ENCODE measurements at regions not wholly inside any gene's neighbourhood (a gene's known extent, or its start where the extent isn't known, plus 50 kb on each side); places are given as distances from the start of the nearest gene placed in this dataset.

GRCh38 chr2:104371087-104371781, 482.7 kb upstream of the POU3F3 start:
- TF ChIP-seq ESRRG (CRISPR knock-in tag; IDR thresholded peaks at IDR 0.05): no peak
- TF ChIP-seq, protein P1, sequence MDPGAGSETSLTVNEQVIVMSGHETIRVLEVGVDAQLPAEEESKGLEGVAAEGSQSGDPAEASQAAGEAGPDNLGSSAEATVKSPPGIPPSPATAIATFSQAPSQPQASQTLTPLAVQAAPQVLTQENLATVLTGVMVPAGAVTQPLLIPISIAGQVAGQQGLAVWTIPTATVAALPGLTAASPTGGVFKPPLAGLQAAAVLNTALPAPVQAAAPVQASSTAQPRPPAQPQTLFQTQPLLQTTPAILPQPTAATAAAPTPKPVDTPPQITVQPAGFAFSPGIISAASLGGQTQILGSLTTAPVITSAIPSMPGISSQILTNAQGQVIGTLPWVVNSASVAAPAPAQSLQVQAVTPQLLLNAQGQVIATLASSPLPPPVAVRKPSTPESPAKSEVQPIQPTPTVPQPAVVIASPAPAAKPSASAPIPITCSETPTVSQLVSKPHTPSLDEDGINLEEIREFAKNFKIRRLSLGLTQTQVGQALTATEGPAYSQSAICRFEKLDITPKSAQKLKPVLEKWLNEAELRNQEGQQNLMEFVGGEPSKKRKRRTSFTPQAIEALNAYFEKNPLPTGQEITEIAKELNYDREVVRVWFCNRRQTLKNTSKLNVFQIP (CRISPR knock-in tag; IDR thresholded peaks at IDR 0.05; ENCODE audit: borderline replicate concordance, low read depth): no peak
- ATAC-seq: no peak

DNA sequence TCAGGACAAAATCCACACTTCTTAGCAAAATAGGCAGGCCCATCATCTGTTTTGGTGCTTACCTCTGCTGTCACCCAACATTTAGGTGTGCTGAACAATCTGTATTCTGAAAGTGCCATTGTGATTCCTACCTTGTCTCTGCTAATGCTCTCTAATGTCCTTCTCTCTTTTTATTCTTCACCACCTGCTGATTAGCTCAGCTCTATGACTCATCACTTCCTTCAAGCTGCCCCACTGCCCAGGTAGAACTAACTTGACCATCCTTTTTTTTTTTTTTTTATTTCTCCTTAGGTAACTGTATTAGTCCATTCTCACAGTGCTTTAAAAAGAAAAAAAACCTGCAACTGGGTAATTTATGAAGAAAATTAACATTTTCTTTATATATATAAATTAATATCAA, 478.7 kb upstream of the POU3F3 start:
- ATAC-seq: no peak
- TF ChIP-seq ARNTL (CRISPR knock-in tag; IDR thresholded peaks at IDR 0.05; ENCODE audit: borderline replicate concordance, low read depth): no peak
- no peak for TF ChIP-seq ISL1 (CRISPR knock-in tag; IDR thresholded peaks at IDR 0.05)
- TF ChIP-seq CSDC2 (CRISPR knock-in tag; IDR thresholded peaks at IDR 0.05): no peak
- no peak for TF ChIP-seq PATZ1 (CRISPR knock-in tag; IDR thresholded peaks at IDR 0.05; ENCODE audit: borderline replicate concordance)
- no peak for TF ChIP-seq ZNF70 (CRISPR knock-in tag; IDR thresholded peaks at IDR 0.05)
- TF ChIP-seq, protein P2, sequence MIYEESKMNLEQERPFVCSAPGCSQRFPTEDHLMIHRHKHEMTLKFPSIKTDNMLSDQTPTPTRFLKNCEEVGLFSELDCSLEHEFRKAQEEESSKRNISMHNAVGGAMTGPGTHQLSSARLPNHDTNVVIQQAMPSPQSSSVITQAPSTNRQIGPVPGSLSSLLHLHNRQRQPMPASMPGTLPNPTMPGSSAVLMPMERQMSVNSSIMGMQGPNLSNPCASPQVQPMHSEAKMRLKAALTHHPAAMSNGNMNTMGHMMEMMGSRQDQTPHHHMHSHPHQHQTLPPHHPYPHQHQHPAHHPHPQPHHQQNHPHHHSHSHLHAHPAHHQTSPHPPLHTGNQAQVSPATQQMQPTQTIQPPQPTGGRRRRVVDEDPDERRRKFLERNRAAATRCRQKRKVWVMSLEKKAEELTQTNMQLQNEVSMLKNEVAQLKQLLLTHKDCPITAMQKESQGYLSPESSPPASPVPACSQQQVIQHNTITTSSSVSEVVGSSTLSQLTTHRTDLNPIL (CRISPR knock-in tag; IDR thresholded peaks at IDR 0.05; ENCODE audit: low read depth): no peak

DNA sequence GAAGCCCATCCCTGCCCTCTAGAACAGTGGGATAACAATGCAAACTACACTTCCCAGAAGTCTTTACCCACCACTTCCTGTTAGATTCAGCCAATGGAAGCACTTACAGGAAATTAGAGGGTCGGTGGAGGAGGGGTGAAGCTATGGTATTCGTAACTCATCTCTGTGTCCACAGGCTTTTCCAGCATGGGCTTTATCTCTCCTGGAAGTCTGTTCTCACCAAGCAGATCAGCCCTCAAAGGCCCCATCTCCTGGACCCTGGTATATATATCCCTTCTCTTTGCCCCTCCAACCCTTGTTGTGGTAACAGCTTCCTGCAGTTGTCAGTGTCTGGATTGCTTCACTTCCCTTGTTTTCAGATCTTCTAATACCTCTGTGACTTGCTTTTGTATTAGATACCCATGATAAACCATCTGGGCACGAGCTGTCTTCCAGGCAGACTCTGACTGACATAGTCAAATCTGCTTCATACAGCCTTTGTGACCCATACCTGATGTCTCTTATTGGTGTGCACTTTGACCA, 475.0 kb upstream of the POU3F3 start:
- ATAC-seq: peak; percentile 30; the same call in 1 of the 3 replicates
- TF ChIP-seq ISL1 (CRISPR knock-in tag; IDR thresholded peaks at IDR 0.05): no peak
- no peak for TF ChIP-seq OSR1 (CRISPR knock-in tag; IDR thresholded peaks at IDR 0.05)

DNA sequence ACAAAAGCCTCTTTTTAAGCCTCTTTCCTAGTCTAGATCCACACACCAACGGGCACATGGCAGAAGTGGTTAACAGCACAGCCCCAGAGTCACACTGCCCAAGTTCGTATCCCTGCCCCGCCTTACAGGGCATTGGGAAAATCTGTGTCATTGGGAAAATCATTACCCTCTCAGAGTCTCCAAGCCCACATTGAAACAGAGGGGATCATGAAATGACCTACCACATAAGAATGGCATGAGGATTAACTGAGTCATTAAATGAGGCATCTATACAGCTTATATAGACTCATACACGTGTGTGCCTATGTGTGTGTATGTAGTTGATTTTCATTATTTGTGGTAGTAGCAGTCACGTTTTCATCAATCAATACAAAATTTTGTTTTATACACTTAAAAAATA, 469.0 kb upstream of the POU3F3 start:
- ATAC-seq: no peak
- no peak for TF ChIP-seq ISL1 (CRISPR knock-in tag; IDR thresholded peaks at IDR 0.05)
- TF ChIP-seq PPARA (CRISPR knock-in tag; IDR thresholded peaks at IDR 0.05; ENCODE audit: borderline replicate concordance): no peak
- no peak for TF ChIP-seq RARB (CRISPR knock-in tag; IDR thresholded peaks at IDR 0.05)
- TF ChIP-seq ARNTL (CRISPR knock-in tag; IDR thresholded peaks at IDR 0.05; ENCODE audit: borderline replicate concordance, low read depth): no peak
- no peak for TF ChIP-seq SNAI2 (CRISPR knock-in tag; IDR thresholded peaks at IDR 0.05)
- TF ChIP-seq, protein P3, sequence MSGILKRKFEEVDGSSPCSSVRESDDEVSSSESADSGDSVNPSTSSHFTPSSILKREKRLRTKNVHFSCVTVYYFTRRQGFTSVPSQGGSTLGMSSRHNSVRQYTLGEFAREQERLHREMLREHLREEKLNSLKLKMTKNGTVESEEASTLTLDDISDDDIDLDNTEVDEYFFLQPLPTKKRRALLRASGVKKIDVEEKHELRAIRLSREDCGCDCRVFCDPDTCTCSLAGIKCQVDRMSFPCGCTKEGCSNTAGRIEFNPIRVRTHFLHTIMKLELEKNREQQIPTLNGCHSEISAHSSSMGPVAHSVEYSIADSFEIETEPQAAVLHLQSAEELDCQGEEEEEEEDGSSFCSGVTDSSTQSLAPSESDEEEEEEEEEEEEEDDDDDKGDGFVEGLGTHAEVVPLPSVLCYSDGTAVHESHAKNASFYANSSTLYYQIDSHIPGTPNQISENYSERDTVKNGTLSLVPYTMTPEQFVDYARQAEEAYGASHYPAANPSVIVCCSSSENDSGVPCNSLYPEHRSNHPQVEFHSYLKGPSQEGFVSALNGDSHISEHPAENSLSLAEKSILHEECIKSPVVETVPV (CRISPR knock-in tag; IDR thresholded peaks at IDR 0.05): no peak
- TF ChIP-seq ZNF70 (CRISPR knock-in tag; IDR thresholded peaks at IDR 0.05): no peak
- no peak for TF ChIP-seq PATZ1 (CRISPR knock-in tag; IDR thresholded peaks at IDR 0.05; ENCODE audit: borderline replicate concordance)

DNA sequence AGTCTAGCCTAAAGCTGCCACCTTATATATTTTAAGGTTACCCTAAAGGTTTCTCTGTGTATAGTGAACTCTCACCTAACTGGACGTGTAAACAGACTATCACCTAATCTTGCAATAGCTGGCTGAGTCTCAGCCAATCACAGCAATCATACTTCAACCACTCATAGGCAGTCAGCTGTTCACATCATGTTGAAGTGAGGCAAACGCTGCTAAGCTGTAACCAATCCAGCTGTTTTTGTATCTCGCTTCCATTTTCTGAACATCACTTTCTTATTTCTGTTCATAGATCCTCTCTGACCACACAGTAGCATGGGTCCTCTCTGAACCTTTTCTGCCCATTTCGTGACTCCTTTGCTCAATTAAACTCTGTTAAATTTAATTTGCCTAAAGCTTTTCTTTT, 468.2 kb upstream of the POU3F3 start:
- ATAC-seq: no peak
- TF ChIP-seq ZFP3 (CRISPR knock-in tag; IDR thresholded peaks at IDR 0.05) (no peak), PATZ1 (CRISPR knock-in tag; IDR thresholded peaks at IDR 0.05; ENCODE audit: borderline replicate concordance) (no peak), ESRRG (CRISPR knock-in tag; IDR thresholded peaks at IDR 0.05) (no peak), ZNF8 (CRISPR knock-in tag; IDR thresholded peaks at IDR 0.05) (no peak), TOX (CRISPR knock-in tag; IDR thresholded peaks at IDR 0.05; ENCODE audit: borderline replicate concordance) (no peak), ZNF70 (CRISPR knock-in tag; IDR thresholded peaks at IDR 0.05) (no peak), OSR1 (CRISPR knock-in tag; IDR thresholded peaks at IDR 0.05) (no peak), ZNF565 (CRISPR knock-in tag; conservative IDR thresholded peaks at IDR 0.05; ENCODE audit: low read depth) (no peak), ZC3H10 (CRISPR knock-in tag; IDR thresholded peaks at IDR 0.05) (no peak)
- TF ChIP-seq, protein P1 (CRISPR knock-in tag; IDR thresholded peaks at IDR 0.05; ENCODE audit: borderline replicate concordance, low read depth): no peak
- TF ChIP-seq, protein P2 (CRISPR knock-in tag; IDR thresholded peaks at IDR 0.05; ENCODE audit: low read depth): no peak

All from SK-N-SH treated with all-trans-retinoic acid at 6 μM for 48 hours (cell line).